GM13977 (cell line): ENCODE measurements at regions not wholly inside any gene's neighbourhood (a gene's known extent, or its start where the extent isn't known, plus 50 kb on each side); places are given as distances from the start of the nearest gene placed in this dataset.

ENCODE experiments used
- DNase-seq: peaks from one replicate; pipeline ENCODE4 v3.0.0; 2012; ENCODE audit warnings: low spot score
- in situ Hi-C: fragments of 300-500 bp; cut with MboI; formaldehyde crosslinking; loops from one replicate; pipeline ENCODE4 v1.12.0; 2022; ENCODE audit warnings: low sequenced_read_pairs, low pct_unique_long_range_greater_than_20kb, mixed read lengths, inconsistent platforms; ENCODE audit not compliant: unreplicated experiment
- TF ChIP-seq, protein P1 (sequence below): IDR thresholded peaks from 2 replicates; pipeline ENCODE4 v1.5.1; 2012; ENCODE audit warnings: mild to moderate bottlenecking, control low read depth; ENCODE audit not compliant: insufficient read depth; ENCODE audit errors: extremely low read depth, missing control alignments

DNA sequence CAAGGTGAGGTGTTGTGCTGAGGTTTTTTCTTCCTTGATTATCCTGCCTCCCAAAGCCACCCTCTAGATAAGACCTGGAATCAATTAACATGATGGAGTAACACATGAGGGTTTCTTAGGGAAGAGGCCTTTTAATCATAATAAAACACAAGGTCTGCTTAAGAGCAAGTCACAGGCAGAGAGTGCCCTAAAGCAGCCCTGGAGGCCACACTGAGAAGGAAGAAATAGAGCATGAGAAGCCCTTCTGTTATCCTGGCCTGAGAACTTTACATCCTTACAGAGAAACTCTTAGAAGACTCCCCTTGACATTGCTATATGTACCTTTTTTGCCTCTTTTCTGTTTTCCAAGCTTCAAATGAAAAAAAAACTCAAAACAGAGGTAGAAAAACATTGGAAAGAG, 132.3 kb downstream of the CEP57L1 start:
- no peak for DNase-seq
- TF ChIP-seq, protein P1, sequence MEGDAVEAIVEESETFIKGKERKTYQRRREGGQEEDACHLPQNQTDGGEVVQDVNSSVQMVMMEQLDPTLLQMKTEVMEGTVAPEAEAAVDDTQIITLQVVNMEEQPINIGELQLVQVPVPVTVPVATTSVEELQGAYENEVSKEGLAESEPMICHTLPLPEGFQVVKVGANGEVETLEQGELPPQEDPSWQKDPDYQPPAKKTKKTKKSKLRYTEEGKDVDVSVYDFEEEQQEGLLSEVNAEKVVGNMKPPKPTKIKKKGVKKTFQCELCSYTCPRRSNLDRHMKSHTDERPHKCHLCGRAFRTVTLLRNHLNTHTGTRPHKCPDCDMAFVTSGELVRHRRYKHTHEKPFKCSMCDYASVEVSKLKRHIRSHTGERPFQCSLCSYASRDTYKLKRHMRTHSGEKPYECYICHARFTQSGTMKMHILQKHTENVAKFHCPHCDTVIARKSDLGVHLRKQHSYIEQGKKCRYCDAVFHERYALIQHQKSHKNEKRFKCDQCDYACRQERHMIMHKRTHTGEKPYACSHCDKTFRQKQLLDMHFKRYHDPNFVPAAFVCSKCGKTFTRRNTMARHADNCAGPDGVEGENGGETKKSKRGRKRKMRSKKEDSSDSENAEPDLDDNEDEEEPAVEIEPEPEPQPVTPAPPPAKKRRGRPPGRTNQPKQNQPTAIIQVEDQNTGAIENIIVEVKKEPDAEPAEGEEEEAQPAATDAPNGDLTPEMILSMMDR, result no peak
- in situ Hi-C loops, result no loop called here

DNA sequence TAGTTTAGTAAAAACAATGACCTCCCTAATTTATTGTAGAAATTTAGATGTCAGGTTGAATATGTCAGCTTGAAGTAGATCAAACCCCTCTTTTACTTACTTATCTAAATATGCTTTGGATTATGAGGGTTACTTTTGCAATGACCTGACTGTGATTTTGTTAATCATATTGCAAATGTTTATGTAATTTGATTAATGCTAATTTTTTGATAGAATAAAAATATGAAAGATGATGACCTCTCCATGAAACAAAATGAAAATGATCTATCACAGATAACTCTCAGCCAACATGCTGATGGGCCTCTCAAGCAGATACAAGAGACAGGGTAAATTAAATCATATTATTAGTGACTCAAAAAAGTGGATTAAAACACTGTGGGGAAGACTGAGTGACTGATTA, 131.0 kb downstream of the CEP57L1 start:
- in situ Hi-C loops, result no loop called here
- TF ChIP-seq, protein P1, result no peak
- no peak for DNase-seq

DNA sequence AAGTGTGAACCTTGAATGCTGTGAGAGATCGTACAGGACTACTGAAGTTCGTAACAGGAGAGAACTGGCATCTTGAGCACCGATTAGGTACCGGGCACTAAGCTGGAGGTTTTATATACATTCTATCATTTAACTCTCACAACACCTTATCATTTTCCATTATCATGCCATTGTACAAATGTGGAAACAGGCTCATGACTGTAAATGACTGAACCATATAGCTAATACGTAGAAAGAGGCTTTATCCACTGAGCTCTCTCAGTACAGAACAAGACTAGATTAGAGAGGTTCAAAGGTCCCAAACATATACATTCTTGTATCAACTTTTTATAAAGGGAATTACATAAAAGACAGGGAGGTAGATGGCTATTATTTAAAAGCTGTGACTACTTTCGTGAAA, 130.6 kb downstream of the CEP57L1 start:
- in situ Hi-C loops, result no loop called here
- TF ChIP-seq, protein P1, result no peak
- DNase-seq, result no peak

DNA sequence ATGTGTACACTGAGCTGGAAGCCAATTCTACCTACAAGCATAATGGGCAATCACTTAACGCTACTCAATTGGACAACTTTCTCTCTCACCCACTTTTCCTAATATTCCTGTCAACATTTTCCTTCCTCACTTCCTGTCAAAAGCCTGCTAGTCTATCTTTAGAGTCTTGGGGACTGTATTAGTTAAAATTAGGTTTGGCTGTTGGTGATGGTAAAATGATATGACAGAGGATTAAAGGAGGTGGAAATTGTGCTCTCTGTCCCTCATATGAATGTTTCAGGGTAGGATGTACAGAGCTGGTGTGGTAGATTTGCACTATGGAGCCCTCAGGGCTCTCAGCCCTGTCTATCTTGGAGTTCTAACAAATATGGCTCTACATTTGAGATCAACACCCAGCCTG, 129.7 kb downstream of the CEP57L1 start:
- TF ChIP-seq, protein P1, result no peak

DNA sequence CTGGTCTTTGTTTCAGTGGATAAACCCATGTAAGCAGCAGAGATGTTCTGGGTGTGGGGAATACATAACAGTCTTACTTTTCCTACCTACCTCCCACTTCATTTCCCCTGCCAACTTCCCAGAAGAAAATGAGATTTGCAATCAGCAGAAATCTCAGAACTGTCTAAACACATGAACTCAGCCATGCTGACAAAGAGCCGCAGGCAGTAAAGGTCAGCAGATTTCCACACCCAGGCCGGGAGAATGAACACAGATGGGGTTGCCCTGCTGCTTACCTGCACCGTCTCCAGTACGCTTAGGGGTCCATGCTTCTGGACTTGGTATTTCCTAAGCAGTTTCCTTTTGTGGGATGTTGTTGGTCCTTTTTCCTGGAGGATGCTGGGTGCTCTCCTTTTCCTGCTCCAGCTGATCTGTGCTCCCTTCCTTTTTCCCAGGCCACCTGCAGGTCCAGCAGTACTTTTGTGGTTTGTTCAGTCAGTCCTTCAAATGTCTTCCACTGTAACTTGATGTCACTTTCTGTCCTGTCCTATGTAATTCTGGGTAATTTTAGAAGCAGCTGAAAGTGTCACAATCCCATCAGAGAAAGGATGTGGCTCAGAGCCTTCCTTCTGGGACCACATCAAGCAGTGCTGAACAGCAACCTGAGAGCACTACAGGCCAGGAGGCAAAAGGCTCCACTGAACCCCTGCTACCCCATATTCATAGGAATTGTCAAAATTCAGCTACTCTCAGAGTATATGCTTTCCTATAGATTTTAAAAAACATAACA, 129.0 kb downstream of the CEP57L1 start:
- in situ Hi-C loops, result no loop called here
- DNase-seq, result no peak
- TF ChIP-seq, protein P1, result no peak

More for the DNA sequence above, 129.7 kb downstream of the CEP57L1 start:
- DNase-seq, result no peak
- in situ Hi-C loops, result no loop called here

DNA sequence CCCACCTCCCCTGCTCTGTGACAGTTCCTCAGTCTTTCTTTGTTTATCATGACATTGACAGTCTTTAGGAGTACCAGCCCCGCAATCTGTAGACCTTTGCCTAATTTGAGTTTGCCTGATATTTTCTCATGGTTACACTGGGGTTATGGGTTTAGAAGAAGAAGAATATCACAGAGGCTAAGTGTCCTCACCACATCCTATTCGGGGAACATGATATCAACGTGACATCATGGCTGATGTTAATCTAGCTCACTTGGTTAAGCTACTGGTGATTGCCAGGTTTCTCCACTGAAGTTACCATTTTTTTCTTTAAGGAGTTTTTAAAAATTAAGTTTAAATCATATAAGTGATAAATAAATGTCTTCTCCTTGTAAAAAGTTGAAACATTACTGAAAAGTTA, 127.5 kb downstream of the CEP57L1 start:
- in situ Hi-C loops, result no loop called here
- TF ChIP-seq, protein P1, result no peak
- no peak for DNase-seq
